Ovary (tissue), 3 donors: ENCODE measurements at regions not wholly inside any gene's neighbourhood (a gene's known extent, or its start where the extent isn't known, plus 50 kb on each side); places are given as distances from the start of the nearest gene placed in this dataset.

Experiments used
- CTCF ChIP-seq, 3 donors: fragments of 450-650 bp in 2 of 3; fragments of 200-600 bp in 1 of 3; IDR thresholded peaks; one replicate each; pipeline versions ENCODE4 v1.5.1 to v1.8.0; 2016 to 2022; ENCODE audit warnings: antibody characterized with exemption in 3 of 3, mild to moderate bottlenecking in 1 of 3
- EP300 ChIP-seq: sonication (generic); formaldehyde crosslinking; IDR thresholded peaks from one replicate; pipeline ENCODE4 v1.6.1; 2017; ENCODE audit warnings: antibody characterized with exemption
- POLR2A ChIP-seq: fragments of 450-650 bp; IDR thresholded peaks from one replicate; pipeline ENCODE4 v1.6.1; 2017; ENCODE audit warnings: antibody characterized with exemption, mild to moderate bottlenecking, moderate library complexity
- donor health status: DM: no; HTN: no; CAD: no.

GRCh38 chr10:118237930-118238329 is 104.2 kb downstream of the FAM204A start:
- TF ChIP-seq POLR2A (no peak), EP300 (no peak), CTCF (IDR thresholded peaks at IDR 0.05) (no peak)
